ENCODE measurements at regions not wholly inside any gene's neighbourhood (a gene's known extent, or its start where the extent isn't known, plus 50 kb on each side); places are given as distances from the start of the nearest gene placed in this dataset.

DNA sequence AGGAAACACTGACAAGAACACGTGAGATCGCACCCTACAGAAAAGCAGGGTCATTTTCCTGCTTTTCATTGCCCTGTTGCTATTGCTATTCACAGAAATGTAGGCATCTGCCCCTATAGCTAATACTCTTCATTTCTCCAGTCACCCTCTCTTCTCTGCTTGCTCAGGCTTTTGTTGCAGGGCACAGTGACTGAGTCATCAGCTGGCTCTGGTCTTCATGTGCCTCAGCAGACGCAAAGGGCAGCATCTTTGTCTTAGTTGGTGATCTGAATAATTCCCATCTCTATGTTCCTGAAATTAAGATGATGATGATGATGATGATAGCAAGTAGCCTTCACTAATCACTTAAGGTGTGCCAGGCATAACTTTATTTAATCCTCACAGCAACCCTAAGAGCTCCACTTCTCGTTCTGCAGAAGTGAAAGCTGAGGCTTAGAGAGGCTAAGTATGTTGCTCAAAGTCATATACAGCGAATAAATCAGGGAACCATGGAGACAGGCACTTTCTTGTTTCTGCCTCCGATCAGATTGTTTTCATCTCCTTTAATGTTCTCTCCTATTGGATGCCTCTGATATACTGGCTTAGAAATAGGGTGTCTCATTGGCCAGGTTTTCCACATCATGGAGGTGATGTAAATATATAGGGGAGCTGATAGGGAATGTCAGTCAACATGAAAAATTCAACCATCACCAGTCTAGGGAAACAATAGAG, 133.0 kb upstream of the STK32A start:
- no peak overlapping the region for H2AFZ ChIP-seq (ENCODE audit: insufficient read depth, low read depth, low read length, poor library complexity, severe bottlenecking)
- H3K4me2 ChIP-seq (replicated peaks; ENCODE audit: extremely low read depth, low read length, poor library complexity, severe bottlenecking) = no peak overlapping the region
- no peak overlapping the region for H3K4me3 ChIP-seq (replicated peaks in 1 of 3; ENCODE audit: low read depth in 2 of 3, low read length in 3 of 3)
- Mint-ChIP-seq H3K4me3 (no peak overlapping the region), H3K27ac (no peak overlapping the region), H3K27me3 (ENCODE audit: low read depth in 3 of 3) (peaks cover 1 to 3% (median 3%) of the 10 kb centered on the region in 3 donors), H3K4me1 (no peaks in the 10 kb centered on the region), H3K36me3 (no peaks in the 10 kb centered on the region), H3K9me3 (peaks cover 0 to 6% (median 2%) of the 10 kb centered on the region in 7 donors)
- no peaks in the 10 kb centered on the region for H3K27me3 ChIP-seq (ENCODE audit: control insufficient read depth in 2 of 2, insufficient read depth in 2 of 2, low read length in 2 of 2)
- H3K27ac ChIP-seq (ENCODE audit: low read depth in 1 of 2, low read length in 2 of 2) = no peak overlapping the region
- H3K79me2 ChIP-seq (ENCODE audit: insufficient read depth, low read length) = no peaks in the 10 kb centered on the region
- WGBS (ENCODE audit: insufficient coverage) = no CpG with 5 or more reads among the region's 6 CpGs
- no peaks in the 10 kb centered on the region for H3K36me3 ChIP-seq (replicated peaks in 1 of 2; ENCODE audit: control insufficient read depth in 1 of 2, insufficient read depth in 2 of 2, low read length in 2 of 2)
- H3K9ac ChIP-seq (ENCODE audit: insufficient read depth, low read length, poor library complexity, severe bottlenecking) = no peak overlapping the region
- intact Hi-C loops (cut with micrococcal nuclease) = no loop called here
- no peaks in the 10 kb centered on the region for H3K9me3 ChIP-seq (replicated peaks in 1 of 2; ENCODE audit: control insufficient read depth in 1 of 2, insufficient read depth in 1 of 2, low read length in 2 of 2)
- no peaks in the 10 kb centered on the region for H3K4me1 ChIP-seq (ENCODE audit: control insufficient read depth in 1 of 2, insufficient read depth in 2 of 2, low read length in 2 of 2)
- DNase-seq = no peak
- no peaks in the 10 kb centered on the region for H4K20me1 ChIP-seq (ENCODE audit: insufficient read depth, low read length)
- TF ChIP-seq, protein P1, sequence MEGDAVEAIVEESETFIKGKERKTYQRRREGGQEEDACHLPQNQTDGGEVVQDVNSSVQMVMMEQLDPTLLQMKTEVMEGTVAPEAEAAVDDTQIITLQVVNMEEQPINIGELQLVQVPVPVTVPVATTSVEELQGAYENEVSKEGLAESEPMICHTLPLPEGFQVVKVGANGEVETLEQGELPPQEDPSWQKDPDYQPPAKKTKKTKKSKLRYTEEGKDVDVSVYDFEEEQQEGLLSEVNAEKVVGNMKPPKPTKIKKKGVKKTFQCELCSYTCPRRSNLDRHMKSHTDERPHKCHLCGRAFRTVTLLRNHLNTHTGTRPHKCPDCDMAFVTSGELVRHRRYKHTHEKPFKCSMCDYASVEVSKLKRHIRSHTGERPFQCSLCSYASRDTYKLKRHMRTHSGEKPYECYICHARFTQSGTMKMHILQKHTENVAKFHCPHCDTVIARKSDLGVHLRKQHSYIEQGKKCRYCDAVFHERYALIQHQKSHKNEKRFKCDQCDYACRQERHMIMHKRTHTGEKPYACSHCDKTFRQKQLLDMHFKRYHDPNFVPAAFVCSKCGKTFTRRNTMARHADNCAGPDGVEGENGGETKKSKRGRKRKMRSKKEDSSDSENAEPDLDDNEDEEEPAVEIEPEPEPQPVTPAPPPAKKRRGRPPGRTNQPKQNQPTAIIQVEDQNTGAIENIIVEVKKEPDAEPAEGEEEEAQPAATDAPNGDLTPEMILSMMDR (IDR thresholded peaks at IDR 0.05) = no peak

DNA sequence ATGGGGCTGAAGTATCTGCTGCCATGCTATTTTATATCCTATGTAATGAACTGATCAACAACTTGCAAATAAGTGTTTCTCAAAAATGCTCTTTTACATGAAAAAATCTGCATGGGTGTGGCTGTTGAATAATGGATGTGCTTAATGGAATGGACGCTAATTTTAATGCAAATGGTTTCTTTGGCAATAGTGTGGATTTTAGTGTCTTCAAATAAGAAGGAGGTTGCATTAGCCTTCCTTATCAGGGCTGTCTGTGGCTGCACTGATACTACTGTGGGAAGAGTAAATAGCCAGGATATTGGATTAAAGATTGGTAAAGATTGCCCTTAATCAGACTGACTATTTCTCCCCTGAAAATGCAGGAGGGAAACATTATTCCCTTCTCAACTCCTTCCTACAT, 121.9 kb upstream of the STK32A start:
- Histone ChIP-seq H2AFZ (ENCODE audit: insufficient read depth, low read depth, low read length, poor library complexity, severe bottlenecking) (no peak overlapping the region), H3K36me3 (replicated peaks in 1 of 2; ENCODE audit: control insufficient read depth in 1 of 2, insufficient read depth in 2 of 2, low read length in 2 of 2) (no peaks in the 10 kb centered on the region), H3K9me3 (replicated peaks in 1 of 2; ENCODE audit: control insufficient read depth in 1 of 2, insufficient read depth in 1 of 2, low read length in 2 of 2) (no peaks in the 10 kb centered on the region), H4K20me1 (ENCODE audit: insufficient read depth, low read length) (no peaks in the 10 kb centered on the region), H3K4me3 (replicated peaks in 1 of 3; ENCODE audit: low read depth in 2 of 3, low read length in 3 of 3) (no peak overlapping the region), H3K9ac (ENCODE audit: insufficient read depth, low read length, poor library complexity, severe bottlenecking) (no peak overlapping the region), H3K79me2 (ENCODE audit: insufficient read depth, low read length) (no peaks in the 10 kb centered on the region), H3K27ac (ENCODE audit: low read depth in 1 of 2, low read length in 2 of 2) (no peak overlapping the region), H3K4me2 (replicated peaks; ENCODE audit: extremely low read depth, low read length, poor library complexity, severe bottlenecking) (no peak overlapping the region), H3K27me3 (ENCODE audit: control insufficient read depth in 2 of 2, insufficient read depth in 2 of 2, low read length in 2 of 2) (no peaks in the 10 kb centered on the region), H3K4me1 (ENCODE audit: control insufficient read depth in 1 of 2, insufficient read depth in 2 of 2, low read length in 2 of 2) (no peaks in the 10 kb centered on the region)
- Mint-ChIP-seq H3K4me3 (no peak overlapping the region), H3K27me3 (ENCODE audit: low read depth in 3 of 3) (peaks cover 0 to 4% (median under 1%) of the 10 kb centered on the region in 3 donors), H3K9me3 (peaks cover 0 to 6% (median 0%) of the 10 kb centered on the region in 7 donors), H3K4me1 (no peaks in the 10 kb centered on the region), H3K27ac (no peak overlapping the region), H3K36me3 (no peaks in the 10 kb centered on the region)
- TF ChIP-seq, protein P1 (IDR thresholded peaks at IDR 0.05) = no peak
- intact Hi-C loops (cut with micrococcal nuclease) = no loop called here
- 88% methylated on average over 1 of the region's 1 CpG for WGBS (ENCODE audit: insufficient coverage)
- no peak for DNase-seq

Data from CD14-positive monocyte (primary cell).